ENCODE measurements at regions not wholly inside any gene's neighbourhood (a gene's known extent, or its start where the extent isn't known, plus 50 kb on each side); places are given as distances from the start of the nearest gene placed in this dataset.

DNA sequence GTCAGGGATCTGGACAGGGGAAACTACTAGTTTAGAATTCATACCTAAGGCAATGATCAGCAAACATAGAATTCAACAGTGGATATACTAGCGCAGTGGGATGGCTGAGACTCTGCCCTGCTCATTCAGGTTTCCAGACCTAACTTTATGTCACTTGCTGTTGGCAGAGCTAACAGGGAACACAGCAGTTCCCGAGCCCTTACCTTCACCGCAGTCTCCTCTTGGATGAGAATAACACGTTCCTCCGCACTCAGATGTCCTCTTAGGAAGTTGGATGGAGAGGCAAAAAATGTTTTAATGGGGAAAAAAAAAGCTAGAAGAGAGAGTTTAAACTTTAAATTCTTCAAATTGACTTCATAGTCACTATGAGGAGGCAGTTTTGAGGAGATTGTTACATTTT lies 159.7 kb upstream of the FREM2 start (continued):
- TF ChIP-seq, protein P1, sequence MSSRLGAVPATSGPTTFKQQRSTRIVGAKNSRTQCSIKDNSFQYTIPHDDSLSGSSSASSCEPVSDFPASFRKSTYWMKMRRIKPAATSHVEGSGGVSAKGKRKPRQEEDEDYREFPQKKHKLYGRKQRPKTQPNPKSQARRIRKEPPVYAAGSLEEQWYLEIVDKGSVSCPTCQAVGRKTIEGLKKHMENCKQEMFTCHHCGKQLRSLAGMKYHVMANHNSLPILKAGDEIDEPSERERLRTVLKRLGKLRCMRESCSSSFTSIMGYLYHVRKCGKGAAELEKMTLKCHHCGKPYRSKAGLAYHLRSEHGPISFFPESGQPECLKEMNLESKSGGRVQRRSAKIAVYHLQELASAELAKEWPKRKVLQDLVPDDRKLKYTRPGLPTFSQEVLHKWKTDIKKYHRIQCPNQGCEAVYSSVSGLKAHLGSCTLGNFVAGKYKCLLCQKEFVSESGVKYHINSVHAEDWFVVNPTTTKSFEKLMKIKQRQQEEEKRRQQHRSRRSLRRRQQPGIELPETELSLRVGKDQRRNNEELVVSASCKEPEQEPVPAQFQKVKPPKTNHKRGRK (CRISPR knock-in tag; IDR thresholded peaks at IDR 0.05; ENCODE audit: borderline replicate concordance), result no peak
- TF ChIP-seq, protein P2, sequence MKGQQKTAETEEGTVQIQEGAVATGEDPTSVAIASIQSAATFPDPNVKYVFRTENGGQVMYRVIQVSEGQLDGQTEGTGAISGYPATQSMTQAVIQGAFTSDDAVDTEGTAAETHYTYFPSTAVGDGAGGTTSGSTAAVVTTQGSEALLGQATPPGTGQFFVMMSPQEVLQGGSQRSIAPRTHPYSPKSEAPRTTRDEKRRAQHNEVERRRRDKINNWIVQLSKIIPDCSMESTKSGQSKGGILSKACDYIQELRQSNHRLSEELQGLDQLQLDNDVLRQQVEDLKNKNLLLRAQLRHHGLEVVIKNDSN (CRISPR knock-in tag; IDR thresholded peaks at IDR 0.05), result no peak

DNA sequence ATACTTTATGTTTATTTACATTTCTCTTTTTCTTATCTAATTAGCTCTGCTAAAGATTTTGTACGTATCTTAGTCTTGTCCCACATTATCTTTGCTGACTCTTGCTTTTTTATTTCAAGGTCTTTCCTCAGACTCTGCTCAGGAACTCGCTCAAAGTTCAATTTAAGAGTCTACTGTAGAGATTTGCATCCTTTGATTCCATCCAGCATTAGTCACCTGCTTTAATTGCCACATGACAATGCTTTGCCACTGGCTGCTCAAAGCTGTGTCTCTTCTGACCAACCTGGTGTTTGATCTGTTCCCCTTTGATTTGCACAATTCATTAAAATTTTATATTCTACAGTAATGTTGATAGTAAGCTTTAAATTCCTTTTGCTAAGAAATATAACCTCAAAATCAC lies 157.9 kb upstream of the FREM2 start:
- no peaks in the 10 kb centered on the region for H3K27me3 Mint-ChIP-seq (ENCODE audit: low read depth)

DNA sequence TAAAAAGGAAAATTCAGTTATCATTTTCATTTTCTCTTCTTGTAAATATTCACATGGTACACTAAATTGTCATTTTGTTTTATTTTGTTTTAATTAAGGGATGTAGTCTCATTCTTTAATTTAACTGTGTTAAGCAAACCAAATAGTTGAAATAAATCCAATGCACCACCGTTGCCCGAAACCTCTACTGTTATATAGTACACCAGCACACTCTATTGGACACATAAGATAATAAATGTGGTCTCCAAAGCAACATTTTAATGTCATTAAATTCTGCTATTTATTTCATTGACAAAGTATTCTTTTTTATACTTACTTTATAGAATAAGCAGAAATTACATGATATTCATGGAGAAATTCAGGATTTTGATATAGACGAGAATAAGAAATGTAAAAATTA lies 156.4 kb upstream of the FREM2 start:
- POLR2A ChIA-PET, result no interaction called here
- ATAC-seq (no peak), DNase-seq (ENCODE audit: low spot score) (no peak)
- H3K4me3 Mint-ChIP-seq, result no peak overlapping the region
- TF ChIP-seq GRHL2 (CRISPR knock-in tag; IDR thresholded peaks at IDR 0.05; ENCODE audit: insufficient replicate concordance, severe bottlenecking), result no peak
- TF ChIP-seq, protein P3, sequence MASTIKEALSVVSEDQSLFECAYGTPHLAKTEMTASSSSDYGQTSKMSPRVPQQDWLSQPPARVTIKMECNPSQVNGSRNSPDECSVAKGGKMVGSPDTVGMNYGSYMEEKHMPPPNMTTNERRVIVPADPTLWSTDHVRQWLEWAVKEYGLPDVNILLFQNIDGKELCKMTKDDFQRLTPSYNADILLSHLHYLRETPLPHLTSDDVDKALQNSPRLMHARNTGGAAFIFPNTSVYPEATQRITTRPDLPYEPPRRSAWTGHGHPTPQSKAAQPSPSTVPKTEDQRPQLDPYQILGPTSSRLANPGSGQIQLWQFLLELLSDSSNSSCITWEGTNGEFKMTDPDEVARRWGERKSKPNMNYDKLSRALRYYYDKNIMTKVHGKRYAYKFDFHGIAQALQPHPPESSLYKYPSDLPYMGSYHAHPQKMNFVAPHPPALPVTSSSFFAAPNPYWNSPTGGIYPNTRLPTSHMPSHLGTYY (CRISPR knock-in tag; IDR thresholded peaks at IDR 0.05), result no peak
- TF ChIP-seq ZNF138 (CRISPR knock-in tag; conservative IDR thresholded peaks at IDR 0.05), result no peak
- TF ChIP-seq, protein P4, sequence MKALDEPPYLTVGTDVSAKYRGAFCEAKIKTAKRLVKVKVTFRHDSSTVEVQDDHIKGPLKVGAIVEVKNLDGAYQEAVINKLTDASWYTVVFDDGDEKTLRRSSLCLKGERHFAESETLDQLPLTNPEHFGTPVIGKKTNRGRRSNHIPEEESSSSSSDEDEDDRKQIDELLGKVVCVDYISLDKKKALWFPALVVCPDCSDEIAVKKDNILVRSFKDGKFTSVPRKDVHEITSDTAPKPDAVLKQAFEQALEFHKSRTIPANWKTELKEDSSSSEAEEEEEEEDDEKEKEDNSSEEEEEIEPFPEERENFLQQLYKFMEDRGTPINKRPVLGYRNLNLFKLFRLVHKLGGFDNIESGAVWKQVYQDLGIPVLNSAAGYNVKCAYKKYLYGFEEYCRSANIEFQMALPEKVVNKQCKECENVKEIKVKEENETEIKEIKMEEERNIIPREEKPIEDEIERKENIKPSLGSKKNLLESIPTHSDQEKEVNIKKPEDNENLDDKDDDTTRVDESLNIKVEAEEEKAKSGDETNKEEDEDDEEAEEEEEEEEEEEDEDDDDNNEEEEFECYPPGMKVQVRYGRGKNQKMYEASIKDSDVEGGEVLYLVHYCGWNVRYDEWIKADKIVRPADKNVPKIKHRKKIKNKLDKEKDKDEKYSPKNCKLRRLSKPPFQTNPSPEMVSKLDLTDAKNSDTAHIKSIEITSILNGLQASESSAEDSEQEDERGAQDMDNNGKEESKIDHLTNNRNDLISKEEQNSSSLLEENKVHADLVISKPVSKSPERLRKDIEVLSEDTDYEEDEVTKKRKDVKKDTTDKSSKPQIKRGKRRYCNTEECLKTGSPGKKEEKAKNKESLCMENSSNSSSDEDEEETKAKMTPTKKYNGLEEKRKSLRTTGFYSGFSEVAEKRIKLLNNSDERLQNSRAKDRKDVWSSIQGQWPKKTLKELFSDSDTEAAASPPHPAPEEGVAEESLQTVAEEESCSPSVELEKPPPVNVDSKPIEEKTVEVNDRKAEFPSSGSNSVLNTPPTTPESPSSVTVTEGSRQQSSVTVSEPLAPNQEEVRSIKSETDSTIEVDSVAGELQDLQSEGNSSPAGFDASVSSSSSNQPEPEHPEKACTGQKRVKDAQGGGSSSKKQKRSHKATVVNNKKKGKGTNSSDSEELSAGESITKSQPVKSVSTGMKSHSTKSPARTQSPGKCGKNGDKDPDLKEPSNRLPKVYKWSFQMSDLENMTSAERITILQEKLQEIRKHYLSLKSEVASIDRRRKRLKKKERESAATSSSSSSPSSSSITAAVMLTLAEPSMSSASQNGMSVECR (CRISPR knock-in tag; IDR thresholded peaks at IDR 0.05; ENCODE audit: borderline replicate concordance), result no peak
- CTCF ChIA-PET, result no interaction called here
- no peaks in the 10 kb centered on the region for H3K36me3 Mint-ChIP-seq
- no peak overlapping the region for H3K27ac Mint-ChIP-seq
- peaks cover 30% of the 10 kb centered on the region for H3K4me1 Mint-ChIP-seq
- no peaks in the 10 kb centered on the region for H3K27me3 Mint-ChIP-seq (ENCODE audit: low read depth)
- no peaks in the 10 kb centered on the region for H3K9me3 Mint-ChIP-seq

More for the DNA sequence above, 157.9 kb upstream of the FREM2 start:
- H3K27ac Mint-ChIP-seq, result no peak overlapping the region
- no peak; the same call in 1 of the 2 replicates for ATAC-seq
- H3K9me3 Mint-ChIP-seq, result no peaks in the 10 kb centered on the region
- H3K4me3 Mint-ChIP-seq, result no peak overlapping the region
- no peaks in the 10 kb centered on the region for H3K36me3 Mint-ChIP-seq
- peaks cover 35% of the 10 kb centered on the region for H3K4me1 Mint-ChIP-seq
- POLR2A ChIA-PET, result no interaction called here
- CTCF ChIA-PET, result no interaction called here
- TF ChIP-seq ZNF219 (CRISPR knock-in tag; IDR thresholded peaks at IDR 0.05; ENCODE audit: borderline replicate concordance), result no peak
- TF ChIP-seq SOX15 (CRISPR knock-in tag; IDR thresholded peaks at IDR 0.05), result no peak
- TF ChIP-seq PRRX2 (CRISPR knock-in tag; IDR thresholded peaks at IDR 0.05), result no peak
- TF ChIP-seq FOXJ3 (CRISPR knock-in tag; IDR thresholded peaks at IDR 0.05; ENCODE audit: borderline replicate concordance), result no peak
- no peak for TF ChIP-seq JAZF1 (CRISPR knock-in tag; IDR thresholded peaks at IDR 0.05)
- TF ChIP-seq SP1 (CRISPR knock-in tag; conservative IDR thresholded peaks at IDR 0.05), result no peak
- TF ChIP-seq, protein P5, sequence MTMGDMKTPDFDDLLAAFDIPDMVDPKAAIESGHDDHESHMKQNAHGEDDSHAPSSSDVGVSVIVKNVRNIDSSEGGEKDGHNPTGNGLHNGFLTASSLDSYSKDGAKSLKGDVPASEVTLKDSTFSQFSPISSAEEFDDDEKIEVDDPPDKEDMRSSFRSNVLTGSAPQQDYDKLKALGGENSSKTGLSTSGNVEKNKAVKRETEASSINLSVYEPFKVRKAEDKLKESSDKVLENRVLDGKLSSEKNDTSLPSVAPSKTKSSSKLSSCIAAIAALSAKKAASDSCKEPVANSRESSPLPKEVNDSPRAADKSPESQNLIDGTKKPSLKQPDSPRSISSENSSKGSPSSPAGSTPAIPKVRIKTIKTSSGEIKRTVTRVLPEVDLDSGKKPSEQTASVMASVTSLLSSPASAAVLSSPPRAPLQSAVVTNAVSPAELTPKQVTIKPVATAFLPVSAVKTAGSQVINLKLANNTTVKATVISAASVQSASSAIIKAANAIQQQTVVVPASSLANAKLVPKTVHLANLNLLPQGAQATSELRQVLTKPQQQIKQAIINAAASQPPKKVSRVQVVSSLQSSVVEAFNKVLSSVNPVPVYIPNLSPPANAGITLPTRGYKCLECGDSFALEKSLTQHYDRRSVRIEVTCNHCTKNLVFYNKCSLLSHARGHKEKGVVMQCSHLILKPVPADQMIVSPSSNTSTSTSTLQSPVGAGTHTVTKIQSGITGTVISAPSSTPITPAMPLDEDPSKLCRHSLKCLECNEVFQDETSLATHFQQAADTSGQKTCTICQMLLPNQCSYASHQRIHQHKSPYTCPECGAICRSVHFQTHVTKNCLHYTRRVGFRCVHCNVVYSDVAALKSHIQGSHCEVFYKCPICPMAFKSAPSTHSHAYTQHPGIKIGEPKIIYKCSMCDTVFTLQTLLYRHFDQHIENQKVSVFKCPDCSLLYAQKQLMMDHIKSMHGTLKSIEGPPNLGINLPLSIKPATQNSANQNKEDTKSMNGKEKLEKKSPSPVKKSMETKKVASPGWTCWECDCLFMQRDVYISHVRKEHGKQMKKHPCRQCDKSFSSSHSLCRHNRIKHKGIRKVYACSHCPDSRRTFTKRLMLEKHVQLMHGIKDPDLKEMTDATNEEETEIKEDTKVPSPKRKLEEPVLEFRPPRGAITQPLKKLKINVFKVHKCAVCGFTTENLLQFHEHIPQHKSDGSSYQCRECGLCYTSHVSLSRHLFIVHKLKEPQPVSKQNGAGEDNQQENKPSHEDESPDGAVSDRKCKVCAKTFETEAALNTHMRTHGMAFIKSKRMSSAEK (CRISPR knock-in tag; IDR thresholded peaks at IDR 0.05; ENCODE audit: borderline replicate concordance), result no peak
- no peak for TF ChIP-seq TEAD1 (CRISPR knock-in tag; IDR thresholded peaks at IDR 0.05)
- TF ChIP-seq ETV6 (CRISPR knock-in tag; IDR thresholded peaks at IDR 0.05), result no peak
- TF ChIP-seq TEAD4 (CRISPR knock-in tag; IDR thresholded peaks at IDR 0.05), result no peak
- TF ChIP-seq HMGA2 (CRISPR knock-in tag; IDR thresholded peaks at IDR 0.05), result no peak
- no peak for TF ChIP-seq ELF4 (CRISPR knock-in tag; IDR thresholded peaks at IDR 0.05; ENCODE audit: low read depth)
- TF ChIP-seq OVOL2 (CRISPR knock-in tag; IDR thresholded peaks at IDR 0.05; ENCODE audit: borderline replicate concordance), result no peak
- TF ChIP-seq MXD4 (CRISPR knock-in tag; IDR thresholded peaks at IDR 0.05; ENCODE audit: borderline replicate concordance), result no peak
- no peak for TF ChIP-seq ZNF317 (CRISPR knock-in tag; IDR thresholded peaks at IDR 0.05; ENCODE audit: borderline replicate concordance, low read depth)
- TF ChIP-seq, protein P6, sequence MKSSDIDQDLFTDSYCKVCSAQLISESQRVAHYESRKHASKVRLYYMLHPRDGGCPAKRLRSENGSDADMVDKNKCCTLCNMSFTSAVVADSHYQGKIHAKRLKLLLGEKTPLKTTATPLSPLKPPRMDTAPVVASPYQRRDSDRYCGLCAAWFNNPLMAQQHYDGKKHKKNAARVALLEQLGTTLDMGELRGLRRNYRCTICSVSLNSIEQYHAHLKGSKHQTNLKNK (CRISPR knock-in tag; IDR thresholded peaks at IDR 0.05), result no peak
- TF ChIP-seq, protein P7, sequence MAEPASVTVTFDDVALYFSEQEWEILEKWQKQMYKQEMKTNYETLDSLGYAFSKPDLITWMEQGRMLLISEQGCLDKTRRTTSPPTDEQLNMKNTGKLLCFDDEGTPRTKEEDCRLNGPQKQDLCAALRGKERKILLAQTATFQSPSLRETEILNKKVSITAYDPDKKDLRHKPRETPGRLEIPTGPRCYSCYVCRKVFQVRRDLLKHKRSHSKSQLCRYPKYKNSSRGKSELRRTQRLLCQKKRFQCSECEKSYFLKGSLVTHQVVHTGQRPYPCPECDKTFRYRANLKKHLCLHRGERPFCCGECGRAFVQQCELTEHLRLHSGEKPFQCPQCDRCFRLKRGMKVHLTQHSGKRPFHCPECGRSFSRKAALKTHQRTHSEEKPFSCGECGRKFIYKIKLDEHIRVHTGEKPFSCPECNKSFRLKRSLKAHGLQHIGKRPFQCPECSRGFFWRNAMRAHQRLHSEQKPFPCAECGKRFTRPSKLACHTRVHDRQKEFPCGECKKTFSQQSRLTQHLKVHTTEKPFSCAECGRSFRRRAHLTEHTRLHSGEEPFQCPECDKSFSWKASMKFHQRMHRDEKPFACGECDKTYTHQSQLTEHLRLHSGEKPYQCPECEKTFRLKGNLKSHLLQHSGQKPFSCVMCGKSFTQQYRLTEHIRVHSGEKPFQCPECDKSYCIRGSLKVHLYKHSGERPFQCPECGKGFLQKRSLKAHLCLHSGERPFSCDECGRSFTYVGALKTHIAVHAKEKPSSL (CRISPR knock-in tag; conservative IDR thresholded peaks at IDR 0.05), result no peak
- no peak for DNase-seq (ENCODE audit: low spot score)
